Brain microvascular endothelial cell (primary cell): ENCODE measurements at regions not wholly inside any gene's neighbourhood (a gene's known extent, or its start where the extent isn't known, plus 50 kb on each side); places are given as distances from the start of the nearest gene placed in this dataset.

Source experiments
- DNase-seq: peaks from one replicate; pipeline ENCODE4 v3.0.0-alpha.2; 2020
- H3K27ac ChIP-seq: fragments of 250-450 bp; sonication (Bioruptor Pico); 2 replicates; pipeline ENCODE4 v1.5.1; 2020; ENCODE audit warnings: mild to moderate bottlenecking, moderate library complexity
- H3K27me3 ChIP-seq: fragments of 250-450 bp; sonication (Bioruptor Pico); replicated peaks from 2 replicates; pipeline ENCODE4 v1.5.1; 2020; ENCODE audit warnings: mild to moderate bottlenecking
- H3K36me3 ChIP-seq: fragments of 250-450 bp; sonication (Bioruptor Pico); replicated peaks from 2 replicates; pipeline ENCODE4 v1.5.1; 2020; ENCODE audit warnings: mild to moderate bottlenecking
- H3K4me3 ChIP-seq: 2 replicates; pipeline ENCODE4 v1.5.1; 2011; ENCODE audit warnings: low read depth, mild to moderate bottlenecking, control low read depth, low read length, moderate library complexity
- in situ Hi-C: cut with HindIII; loops from 2 replicates; pipeline ENCODE4 v1.10.0; 2017; ENCODE audit warnings: low sequenced_read_pairs, low pct_ligation_motif_present
- TF ChIP-seq, protein P1 (sequence below): IDR thresholded peaks from 2 replicates; pipeline ENCODE4 v1.5.1; 2011; ENCODE audit warnings: low read depth, mild to moderate bottlenecking, moderate library complexity, low read length, control low read depth, inconsistent platforms; ENCODE audit errors: missing control alignments

DNA sequence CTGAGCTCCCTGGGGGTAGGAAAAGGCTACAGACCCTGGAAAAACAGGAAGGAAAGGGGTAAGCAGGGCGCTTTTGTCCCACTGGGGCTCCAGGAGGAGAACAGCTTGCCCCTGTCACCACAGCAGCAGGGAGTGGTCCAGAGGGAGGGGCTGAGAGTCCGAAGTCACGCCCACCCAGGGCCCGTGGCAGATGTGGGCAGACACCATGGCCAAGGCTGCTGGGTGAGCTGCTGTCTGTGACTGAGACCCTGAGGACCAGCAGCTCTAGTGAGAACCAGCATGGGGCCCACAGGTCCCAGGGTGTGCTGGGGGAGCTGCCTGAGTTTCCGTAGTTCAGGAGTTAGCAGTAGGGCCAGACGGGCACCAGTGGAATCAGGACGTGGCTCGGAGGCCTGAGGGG is 162.0 kb downstream of the SPP2 start:
- no peak overlapping the region for H3K4me3 ChIP-seq
- H3K27me3 ChIP-seq, result no peaks in the 10 kb centered on the region
- DNase-seq, result no peak
- no peaks in the 10 kb centered on the region for H3K36me3 ChIP-seq
- in situ Hi-C loops, result no loop called here
- no peak overlapping the region for H3K27ac ChIP-seq
- TF ChIP-seq, protein P1, sequence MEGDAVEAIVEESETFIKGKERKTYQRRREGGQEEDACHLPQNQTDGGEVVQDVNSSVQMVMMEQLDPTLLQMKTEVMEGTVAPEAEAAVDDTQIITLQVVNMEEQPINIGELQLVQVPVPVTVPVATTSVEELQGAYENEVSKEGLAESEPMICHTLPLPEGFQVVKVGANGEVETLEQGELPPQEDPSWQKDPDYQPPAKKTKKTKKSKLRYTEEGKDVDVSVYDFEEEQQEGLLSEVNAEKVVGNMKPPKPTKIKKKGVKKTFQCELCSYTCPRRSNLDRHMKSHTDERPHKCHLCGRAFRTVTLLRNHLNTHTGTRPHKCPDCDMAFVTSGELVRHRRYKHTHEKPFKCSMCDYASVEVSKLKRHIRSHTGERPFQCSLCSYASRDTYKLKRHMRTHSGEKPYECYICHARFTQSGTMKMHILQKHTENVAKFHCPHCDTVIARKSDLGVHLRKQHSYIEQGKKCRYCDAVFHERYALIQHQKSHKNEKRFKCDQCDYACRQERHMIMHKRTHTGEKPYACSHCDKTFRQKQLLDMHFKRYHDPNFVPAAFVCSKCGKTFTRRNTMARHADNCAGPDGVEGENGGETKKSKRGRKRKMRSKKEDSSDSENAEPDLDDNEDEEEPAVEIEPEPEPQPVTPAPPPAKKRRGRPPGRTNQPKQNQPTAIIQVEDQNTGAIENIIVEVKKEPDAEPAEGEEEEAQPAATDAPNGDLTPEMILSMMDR, result no peak

DNA sequence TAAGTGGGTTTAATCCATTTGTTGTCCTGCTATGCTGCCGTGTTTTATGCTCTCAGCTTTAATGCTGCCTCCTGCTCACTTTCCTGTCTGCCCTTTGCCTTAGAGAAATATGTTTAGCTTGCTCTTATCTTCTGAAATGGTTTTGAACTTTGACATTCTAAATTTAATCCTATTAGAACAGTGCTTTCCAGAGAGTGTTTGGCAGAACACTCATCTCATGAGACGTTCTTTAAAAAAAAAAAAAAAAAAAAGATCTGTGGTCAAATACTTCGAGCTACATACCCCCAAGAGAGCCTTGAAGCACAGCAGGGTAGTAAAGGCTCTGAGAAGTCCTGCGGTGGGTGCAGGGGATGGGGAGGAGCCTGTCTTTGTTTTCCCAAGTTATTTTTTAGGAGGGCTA is 161.3 kb downstream of the SPP2 start:
- in situ Hi-C loops, result no loop called here

DNA sequence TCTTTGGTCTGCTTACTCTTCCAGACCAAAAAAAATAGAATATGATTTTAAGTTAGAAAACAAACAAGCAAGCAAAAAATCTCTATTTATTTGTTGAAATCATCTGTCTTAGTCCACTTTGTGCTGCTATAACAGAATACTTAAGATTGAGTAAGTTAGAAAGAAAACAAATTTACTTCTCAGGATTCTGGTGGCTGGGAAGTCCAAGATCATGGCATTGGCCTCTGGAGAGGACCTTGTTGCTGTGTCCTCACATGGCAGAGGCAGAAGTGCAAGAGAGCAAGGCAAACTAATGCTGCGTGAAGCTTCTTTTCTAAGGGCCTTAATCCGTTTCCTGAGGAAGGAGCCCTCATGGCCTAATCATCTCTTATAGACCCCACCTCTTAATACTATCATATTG is 156.2 kb downstream of the SPP2 start:
- Histone ChIP-seq H3K27me3 (no peaks in the 10 kb centered on the region), H3K36me3 (no peaks in the 10 kb centered on the region), H3K4me3 (no peak overlapping the region), H3K27ac (no peak overlapping the region)
- TF ChIP-seq, protein P1, result no peak
- no peak for DNase-seq
- in situ Hi-C loops, result no loop called here

More for the DNA sequence above, 161.3 kb downstream of the SPP2 start:
- TF ChIP-seq, protein P1, result no peak
- H3K36me3 ChIP-seq, result no peaks in the 10 kb centered on the region
- no peak overlapping the region for H3K4me3 ChIP-seq
- DNase-seq, result peak; percentile 14
- no peak overlapping the region for H3K27ac ChIP-seq
- H3K27me3 ChIP-seq, result no peaks in the 10 kb centered on the region

DNA sequence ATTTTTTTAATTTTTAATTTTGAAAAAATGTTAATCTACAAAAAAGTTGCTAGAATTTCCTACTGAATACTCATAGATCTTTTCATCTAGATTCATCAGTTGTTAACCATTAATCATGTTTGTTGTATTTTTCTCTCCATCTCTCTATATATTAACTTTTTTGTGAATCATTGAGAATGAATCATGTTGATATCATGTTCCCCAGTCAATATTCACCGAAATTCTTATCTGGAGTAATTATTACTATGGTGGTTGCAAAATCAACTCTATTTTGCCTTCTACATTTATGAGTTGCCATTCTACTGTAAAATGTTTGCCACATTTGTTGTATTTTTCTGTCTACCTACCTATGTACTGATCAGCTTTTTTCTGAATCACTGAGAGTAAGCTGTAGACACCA is 154.0 kb downstream of the SPP2 start:
- Histone ChIP-seq H3K4me3 (no peak overlapping the region), H3K27ac (no peak overlapping the region), H3K27me3 (no peaks in the 10 kb centered on the region), H3K36me3 (no peaks in the 10 kb centered on the region)
- in situ Hi-C loops, result no loop called here
- TF ChIP-seq, protein P1, result no peak
- DNase-seq, result no peak

DNA sequence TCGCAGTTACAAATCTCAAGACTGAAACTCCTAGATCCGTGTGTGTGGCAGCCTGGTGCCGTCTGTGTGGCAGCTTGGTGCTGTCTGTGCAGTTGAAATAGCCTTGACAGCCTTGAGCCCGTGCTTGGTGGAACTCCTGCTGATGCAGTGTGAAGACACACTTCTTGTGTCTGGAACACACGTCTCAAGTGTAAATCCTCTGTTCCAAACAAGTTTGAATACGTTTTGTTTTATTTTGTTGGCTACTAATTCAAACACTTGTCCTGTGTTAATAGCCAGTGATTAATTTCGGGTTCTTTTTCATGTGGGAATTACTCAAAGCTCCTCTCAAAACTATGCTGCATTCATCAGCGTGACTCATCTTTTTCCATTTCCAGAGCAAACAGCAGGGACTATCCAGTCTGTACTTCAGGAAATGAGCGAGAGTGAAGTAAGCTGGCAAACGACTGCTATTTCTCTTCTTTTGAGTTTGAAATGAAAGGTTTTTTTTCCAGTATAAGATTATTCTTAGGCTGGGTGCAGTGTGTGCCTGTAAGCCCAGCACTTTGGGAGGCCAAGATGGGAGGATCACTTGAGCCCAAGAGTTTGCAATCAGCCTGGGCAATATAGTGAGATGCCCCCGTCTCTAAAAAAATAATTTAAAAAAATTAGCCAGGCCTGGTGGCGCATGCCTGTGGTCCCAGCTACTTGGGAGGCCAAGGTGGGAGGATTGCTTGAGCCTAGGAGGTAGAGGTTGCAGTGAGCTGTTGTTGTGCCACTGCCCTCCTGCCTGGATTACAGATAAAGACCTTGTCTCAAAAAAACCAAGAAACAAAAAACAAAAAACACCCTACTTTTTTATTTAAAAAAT is 152.9 kb downstream of the SPP2 start:
- H3K27me3 ChIP-seq, result no peaks in the 10 kb centered on the region
- in situ Hi-C loops, result no loop called here
- peak; percentile 91 for DNase-seq
- H3K27ac ChIP-seq, result peak overlapping the region; percentile 74
- no peaks in the 10 kb centered on the region for H3K36me3 ChIP-seq
- TF ChIP-seq, protein P1, result peak; percentile 3
- H3K4me3 ChIP-seq, result no peak overlapping the region
